ENCODE measurements at regions not wholly inside any gene's neighbourhood (a gene's known extent, or its start where the extent isn't known, plus 50 kb on each side); places are given as distances from the start of the nearest gene placed in this dataset.

DNA sequence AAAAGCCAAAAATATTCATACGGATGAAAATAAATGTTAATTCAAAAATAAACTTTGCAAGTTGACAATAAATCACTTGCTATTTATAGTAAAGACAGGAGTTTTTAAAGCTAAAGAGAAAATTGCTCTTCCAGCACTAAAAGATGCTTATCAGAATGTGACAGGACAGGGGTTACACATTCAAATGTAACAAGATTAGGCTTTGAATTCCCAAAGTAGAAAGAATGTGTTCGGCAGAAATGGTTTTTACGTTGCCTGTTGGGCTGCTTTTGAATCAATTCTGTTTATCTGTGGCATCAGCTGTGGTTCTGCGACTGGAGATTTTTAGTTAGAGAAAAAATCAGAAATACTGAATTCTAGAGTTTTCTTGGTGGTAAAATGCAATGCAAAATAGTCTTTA lies 669.4 kb downstream of the CPS1 start:
- no peaks in the 10 kb centered on the region for H3K27me3 ChIP-seq (ENCODE audit: insufficient read depth, low read length)
- WGBS: 62% methylated on average over 3 of the region's 4 CpGs
- no peaks in the 10 kb centered on the region for H3K4me1 ChIP-seq (ENCODE audit: insufficient read depth, low read length)
- H3K4me3 ChIP-seq (ENCODE audit: low read length): no peak overlapping the region
- no peak overlapping the region for H3K27ac ChIP-seq (ENCODE audit: low read depth, low read length)
- H3K9ac ChIP-seq (ENCODE audit: low read depth, low read length): no peak overlapping the region
- H3K36me3 ChIP-seq (ENCODE audit: insufficient read depth, low read length): no peaks in the 10 kb centered on the region
- H3K9me3 ChIP-seq (ENCODE audit: insufficient read depth, low read depth, low read length): no peaks in the 10 kb centered on the region

DNA sequence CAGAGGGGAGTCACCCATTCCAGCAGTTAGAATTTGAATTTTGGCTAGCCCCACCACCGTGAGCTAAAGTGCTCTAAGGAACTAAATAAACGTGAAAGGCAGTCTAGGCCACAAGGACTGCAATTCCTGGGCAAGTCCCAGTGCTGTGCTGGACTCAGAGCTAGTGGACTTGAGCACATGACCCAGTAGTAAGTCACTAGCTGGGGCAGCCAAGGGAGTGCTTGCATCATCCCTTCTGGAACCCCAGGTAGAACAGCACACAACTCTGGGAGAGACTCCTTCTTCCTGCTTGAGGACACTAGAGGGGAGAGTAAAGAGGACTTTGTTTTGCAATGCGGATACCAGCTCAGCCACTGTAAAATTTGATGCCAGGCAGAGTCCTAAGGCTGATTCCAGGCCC lies 672.2 kb downstream of the CPS1 start:
- Histone ChIP-seq H3K9me3 (ENCODE audit: insufficient read depth, low read depth, low read length) (no peaks in the 10 kb centered on the region), H3K27ac (ENCODE audit: low read depth, low read length) (no peak overlapping the region), H3K36me3 (ENCODE audit: insufficient read depth, low read length) (no peaks in the 10 kb centered on the region), H3K9ac (ENCODE audit: low read depth, low read length) (no peak overlapping the region), H3K4me3 (ENCODE audit: low read length) (no peak overlapping the region), H3K4me1 (ENCODE audit: insufficient read depth, low read length) (no peaks in the 10 kb centered on the region), H3K27me3 (ENCODE audit: insufficient read depth, low read length) (no peaks in the 10 kb centered on the region)
- 90% methylated on average over 3 of the region's 3 CpGs for WGBS

DNA sequence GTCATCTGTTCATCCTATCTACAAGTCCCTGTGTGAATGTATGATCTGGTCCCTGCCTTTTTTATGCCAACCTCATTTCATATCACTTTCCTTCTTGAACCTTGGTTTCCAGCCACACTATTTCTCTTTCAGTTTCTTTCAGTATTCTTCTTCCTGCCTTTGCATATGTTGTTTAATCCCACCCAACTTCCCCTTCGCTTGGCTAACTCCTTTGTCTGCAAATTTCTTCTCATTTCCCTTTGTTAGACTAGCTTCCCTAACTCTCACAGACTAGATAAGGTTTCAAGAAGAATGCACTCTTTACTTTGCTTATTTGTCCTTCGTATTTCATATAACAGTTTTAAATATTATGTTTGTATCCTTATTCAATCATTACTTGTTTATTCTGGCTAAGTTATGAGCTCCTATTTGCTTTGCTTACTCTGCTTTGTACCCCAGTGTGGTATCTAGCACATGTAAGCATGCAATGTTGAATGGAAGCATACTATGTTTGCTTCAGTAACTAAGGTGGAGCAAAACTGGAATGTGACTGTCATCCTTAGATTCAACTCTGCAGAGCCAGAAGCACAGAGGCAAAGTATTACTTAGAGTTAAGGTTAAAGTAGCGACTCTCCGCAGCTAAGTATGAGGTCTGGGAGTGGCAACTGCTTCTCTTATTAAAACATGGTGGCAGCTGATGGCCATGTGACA lies 681.3 kb downstream of the CPS1 start:
- Histone ChIP-seq H3K36me3 (ENCODE audit: insufficient read depth, low read length) (no peaks in the 10 kb centered on the region), H3K4me3 (ENCODE audit: low read length) (no peak overlapping the region), H3K9me3 (ENCODE audit: insufficient read depth, low read depth, low read length) (no peaks in the 10 kb centered on the region), H3K9ac (ENCODE audit: low read depth, low read length) (no peak overlapping the region), H3K4me1 (ENCODE audit: insufficient read depth, low read length) (0 out of 2 replicates have a peak, but pooled peaks cover 8% of the 10 kb centered on the region), H3K27me3 (ENCODE audit: insufficient read depth, low read length) (no peaks in the 10 kb centered on the region), H3K27ac (ENCODE audit: low read depth, low read length) (no peak overlapping the region)
- 91% methylated on average over 3 of the region's 4 CpGs for WGBS

- WGBS: 94% methylated on average over 3 of the region's 3 CpGs
- Histone ChIP-seq H3K27ac (ENCODE audit: low read depth, low read length) (no peak overlapping the region), H3K4me3 (ENCODE audit: low read length) (no peak overlapping the region), H3K27me3 (ENCODE audit: insufficient read depth, low read length) (no peaks in the 10 kb centered on the region), H3K36me3 (ENCODE audit: insufficient read depth, low read length) (no peaks in the 10 kb centered on the region), H3K4me1 (ENCODE audit: insufficient read depth, low read length) (0 out of 2 replicates have a peak, but pooled peaks cover 8% of the 10 kb centered on the region), H3K9me3 (ENCODE audit: insufficient read depth, low read depth, low read length) (no peaks in the 10 kb centered on the region), H3K9ac (ENCODE audit: low read depth, low read length) (no peak overlapping the region)
Measured at GRCh38 chr2:211241891-211242290, 685.5 kb downstream of the CPS1 start.

DNA sequence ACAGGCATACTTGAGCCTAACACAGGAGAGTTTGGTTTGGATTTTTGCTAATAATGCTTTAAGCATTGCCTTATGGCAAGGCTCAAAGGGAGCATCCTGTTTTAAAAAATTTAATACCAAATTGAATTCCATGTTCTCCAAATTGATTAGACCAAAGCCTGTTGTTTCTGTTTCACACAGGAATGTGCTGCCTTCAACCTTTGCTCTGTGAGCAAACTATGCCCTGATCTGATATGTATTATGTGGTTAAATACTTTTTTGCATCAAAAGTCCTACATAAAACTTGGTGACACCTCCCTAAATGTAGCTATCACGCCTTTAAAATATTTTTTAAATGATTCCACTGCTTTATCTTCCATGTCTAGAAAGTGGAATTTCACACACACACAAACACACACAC lies 691.4 kb downstream of the CPS1 start:
- H3K4me1 ChIP-seq (ENCODE audit: insufficient read depth, low read length): peaks cover 5% of the 10 kb centered on the region; the same call in 1 of the 2 replicates

GRCh38 chr2:211248841-211249240 lies 692.4 kb downstream of the CPS1 start:
- Histone ChIP-seq H3K27me3 (ENCODE audit: insufficient read depth, low read length) (no peaks in the 10 kb centered on the region), H3K9me3 (ENCODE audit: insufficient read depth, low read depth, low read length) (no peaks in the 10 kb centered on the region), H3K4me1 (ENCODE audit: insufficient read depth, low read length) (peaks cover 5% of the 10 kb centered on the region; the same call in 1 of the 2 replicates), H3K27ac (ENCODE audit: low read depth, low read length) (no peak overlapping the region), H3K36me3 (ENCODE audit: insufficient read depth, low read length) (no peaks in the 10 kb centered on the region), H3K9ac (ENCODE audit: low read depth, low read length) (no peak overlapping the region), H3K4me3 (ENCODE audit: low read length) (no peak overlapping the region)
- WGBS: 90% methylated on average over 2 of the region's 2 CpGs

More for the DNA sequence above, 691.4 kb downstream of the CPS1 start:
- no peaks in the 10 kb centered on the region for H3K27me3 ChIP-seq (ENCODE audit: insufficient read depth, low read length)
- H3K27ac ChIP-seq (ENCODE audit: low read depth, low read length): no peak overlapping the region
- no peak overlapping the region for H3K4me3 ChIP-seq (ENCODE audit: low read length)
- no peak overlapping the region for H3K9ac ChIP-seq (ENCODE audit: low read depth, low read length)
- H3K36me3 ChIP-seq (ENCODE audit: insufficient read depth, low read length): no peaks in the 10 kb centered on the region
- 94% methylated on average over 1 of the region's 1 CpG for WGBS
- H3K9me3 ChIP-seq (ENCODE audit: insufficient read depth, low read depth, low read length): no peaks in the 10 kb centered on the region

- Histone ChIP-seq H3K27ac (ENCODE audit: low read depth, low read length) (peak overlapping the region; percentile 20; the same call in 1 of the 2 replicates), H3K9ac (ENCODE audit: low read depth, low read length) (no peak overlapping the region), H3K4me3 (ENCODE audit: low read length) (no peak overlapping the region), H3K4me1 (ENCODE audit: insufficient read depth, low read length) (peaks cover 5% of the 10 kb centered on the region; the same call in 1 of the 2 replicates), H3K27me3 (ENCODE audit: insufficient read depth, low read length) (no peaks in the 10 kb centered on the region), H3K9me3 (ENCODE audit: insufficient read depth, low read depth, low read length) (no peaks in the 10 kb centered on the region), H3K36me3 (ENCODE audit: insufficient read depth, low read length) (no peaks in the 10 kb centered on the region)
- WGBS: 62% methylated on average over 2 of the region's 2 CpGs
Measured at GRCh38 chr2:211251016-211251415, 694.6 kb downstream of the CPS1 start.

GRCh38 chr2:211258646-211259335 lies 702.4 kb downstream of the CPS1 start:
- Histone ChIP-seq H3K27ac (ENCODE audit: low read depth, low read length) (no peak overlapping the region), H3K27me3 (ENCODE audit: insufficient read depth, low read length) (no peaks in the 10 kb centered on the region), H3K9ac (ENCODE audit: low read depth, low read length) (no peak overlapping the region), H3K4me3 (ENCODE audit: low read length) (no peak overlapping the region), H3K4me1 (ENCODE audit: insufficient read depth, low read length) (no peaks in the 10 kb centered on the region), H3K9me3 (ENCODE audit: insufficient read depth, low read depth, low read length) (no peaks in the 10 kb centered on the region), H3K36me3 (ENCODE audit: insufficient read depth, low read length) (no peaks in the 10 kb centered on the region)
- 100% methylated on average over 1 of the region's 1 CpG for WGBS

DNA sequence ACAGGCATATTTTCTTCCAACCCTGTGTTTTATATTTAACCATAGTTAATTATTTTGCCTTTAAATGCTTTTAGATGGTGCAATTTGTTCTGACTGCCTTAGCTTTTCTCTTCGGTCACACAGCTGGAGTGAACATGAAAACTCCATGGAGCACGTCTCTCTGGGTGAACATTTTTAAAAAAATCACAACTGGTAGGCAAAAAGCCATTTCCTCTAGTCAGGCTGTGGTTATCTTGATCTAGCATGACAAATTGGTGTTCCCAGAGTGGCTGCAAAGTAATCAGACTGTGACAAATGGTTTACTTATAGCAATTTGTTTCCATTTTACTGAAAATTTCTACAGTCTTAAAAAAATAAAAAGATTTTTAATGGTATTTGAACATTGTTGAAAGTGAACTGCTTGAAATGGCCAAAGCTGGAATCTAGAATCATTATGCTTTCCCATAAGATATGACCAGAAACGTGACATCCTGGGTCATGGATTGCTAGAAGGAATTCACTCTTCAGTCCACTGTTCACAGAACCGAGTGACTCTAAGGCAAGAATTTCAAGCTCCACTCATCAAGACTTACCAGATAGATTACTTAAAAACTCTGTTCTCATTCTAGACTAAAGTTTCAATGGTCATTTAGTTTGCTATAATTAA lies 703.6 kb downstream of the CPS1 start:
- Histone ChIP-seq H3K36me3 (ENCODE audit: insufficient read depth, low read length) (no peaks in the 10 kb centered on the region), H3K9me3 (ENCODE audit: insufficient read depth, low read depth, low read length) (no peaks in the 10 kb centered on the region), H3K27ac (ENCODE audit: low read depth, low read length) (no peak overlapping the region), H3K9ac (ENCODE audit: low read depth, low read length) (no peak overlapping the region), H3K4me3 (ENCODE audit: low read length) (no peak overlapping the region), H3K4me1 (ENCODE audit: insufficient read depth, low read length) (no peaks in the 10 kb centered on the region), H3K27me3 (ENCODE audit: insufficient read depth, low read length) (no peaks in the 10 kb centered on the region)
- WGBS: 90% methylated on average over 4 of the region's 4 CpGs

GRCh38 chr2:211270257-211270656 lies 713.9 kb downstream of the CPS1 start:
- H3K27ac ChIP-seq (ENCODE audit: low read depth, low read length): no peak overlapping the region
- no peak overlapping the region for H3K4me3 ChIP-seq (ENCODE audit: low read length)
- H3K9me3 ChIP-seq (ENCODE audit: insufficient read depth, low read depth, low read length): no peaks in the 10 kb centered on the region; the same call in 1 of the 2 replicates
- 100% methylated on average over 1 of the region's 1 CpG for WGBS
- H3K27me3 ChIP-seq (ENCODE audit: insufficient read depth, low read length): no peaks in the 10 kb centered on the region
- no peak overlapping the region for H3K9ac ChIP-seq (ENCODE audit: low read depth, low read length)
- no peaks in the 10 kb centered on the region for H3K4me1 ChIP-seq (ENCODE audit: insufficient read depth, low read length)
- no peaks in the 10 kb centered on the region for H3K36me3 ChIP-seq (ENCODE audit: insufficient read depth, low read length)

DNA sequence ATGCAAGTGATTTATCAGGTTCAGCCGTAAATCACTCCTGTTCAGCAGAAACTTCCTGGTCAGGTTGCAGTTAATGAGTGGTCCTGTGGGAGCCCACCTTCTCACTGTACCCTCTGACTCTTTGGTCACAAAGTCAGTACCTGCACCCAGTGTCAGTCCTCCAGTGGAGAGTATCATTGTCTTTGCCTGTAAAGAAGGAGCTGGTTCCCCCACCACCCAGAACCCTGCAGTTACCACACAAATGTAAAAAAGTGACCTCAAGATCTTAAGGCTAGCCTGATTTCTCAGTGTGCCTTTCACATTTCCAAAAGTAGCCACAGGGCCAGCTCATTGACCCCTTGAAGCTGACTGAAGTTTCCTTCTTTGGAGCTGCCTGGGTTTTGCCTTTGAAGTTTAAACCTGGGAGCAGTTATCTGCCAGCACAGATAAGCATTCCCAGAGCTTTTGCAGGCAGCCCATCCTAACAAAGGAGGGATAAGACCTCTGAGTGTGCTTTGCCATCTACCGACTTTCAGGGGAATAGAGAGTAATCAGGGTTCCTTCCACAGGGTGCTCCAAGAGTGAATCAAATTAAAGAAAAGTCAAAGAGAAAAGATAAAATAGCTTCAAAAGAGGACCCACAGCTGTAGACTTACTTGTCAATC lies 725.2 kb downstream of the CPS1 start:
- Histone ChIP-seq H3K27me3 (ENCODE audit: insufficient read depth, low read length) (no peaks in the 10 kb centered on the region), H3K9me3 (ENCODE audit: insufficient read depth, low read depth, low read length) (no peaks in the 10 kb centered on the region), H3K27ac (ENCODE audit: low read depth, low read length) (no peak overlapping the region), H3K4me3 (ENCODE audit: low read length) (no peak overlapping the region), H3K36me3 (ENCODE audit: insufficient read depth, low read length) (no peaks in the 10 kb centered on the region), H3K4me1 (ENCODE audit: insufficient read depth, low read length) (no peaks in the 10 kb centered on the region), H3K9ac (ENCODE audit: low read depth, low read length) (no peak overlapping the region)
- 68% methylated on average over 2 of the region's 2 CpGs for WGBS
